Stimulated activated CD4-positive, alpha-beta T cell treated with anti-CD3 and anti-CD28 coated beads, Interleukin-2, amount 100 ng/mL, for 24 hours (primary cell): ENCODE measurements at regions not wholly inside any gene's neighbourhood (a gene's known extent, or its start where the extent isn't known, plus 50 kb on each side); places are given as distances from the start of the nearest gene placed in this dataset.

Experiments
- DNase-seq, 2 donors: peaks; one replicate each; pipeline ENCODE4 v3.0.0-alpha.2; 2020

DNA sequence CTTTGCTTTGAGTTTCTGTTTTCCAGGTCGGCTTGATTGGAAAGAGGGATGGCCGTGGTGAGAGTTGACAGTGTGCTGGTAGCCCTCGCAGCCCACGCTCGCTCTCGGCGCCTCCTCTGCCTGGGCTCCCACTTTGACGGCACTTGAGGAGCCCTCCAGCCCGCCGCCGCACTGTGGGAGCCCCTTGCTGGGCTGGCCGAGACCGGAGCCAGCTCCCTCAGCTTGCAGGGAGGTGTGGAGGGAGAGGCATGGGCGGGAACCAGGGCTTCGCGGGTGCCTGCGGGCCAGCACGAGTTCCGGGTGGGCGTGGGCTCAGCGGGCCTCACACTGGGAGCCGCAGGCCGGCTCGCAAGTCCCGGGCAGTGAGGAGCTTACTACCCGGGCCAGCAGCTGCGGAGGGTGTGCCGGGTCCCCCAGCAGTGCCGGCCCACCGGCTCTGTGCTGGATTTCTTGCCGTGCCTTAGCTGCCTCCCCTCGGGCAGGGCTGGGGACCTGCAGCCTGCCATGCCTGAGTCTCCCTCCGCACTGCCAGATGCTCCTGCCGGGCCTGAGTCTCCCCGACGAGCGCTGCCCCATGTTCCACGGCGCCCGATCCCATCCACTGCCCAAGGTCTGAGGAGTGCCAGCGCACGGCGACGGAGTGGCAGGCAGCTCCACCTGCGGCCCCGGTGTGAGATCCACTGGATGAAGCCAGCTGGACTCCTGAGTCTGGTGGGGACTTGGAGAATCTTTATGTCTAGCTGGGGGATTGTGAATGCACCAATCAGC is 166.4 kb upstream of the FAT1 start:
- no peak for DNase-seq

DNA sequence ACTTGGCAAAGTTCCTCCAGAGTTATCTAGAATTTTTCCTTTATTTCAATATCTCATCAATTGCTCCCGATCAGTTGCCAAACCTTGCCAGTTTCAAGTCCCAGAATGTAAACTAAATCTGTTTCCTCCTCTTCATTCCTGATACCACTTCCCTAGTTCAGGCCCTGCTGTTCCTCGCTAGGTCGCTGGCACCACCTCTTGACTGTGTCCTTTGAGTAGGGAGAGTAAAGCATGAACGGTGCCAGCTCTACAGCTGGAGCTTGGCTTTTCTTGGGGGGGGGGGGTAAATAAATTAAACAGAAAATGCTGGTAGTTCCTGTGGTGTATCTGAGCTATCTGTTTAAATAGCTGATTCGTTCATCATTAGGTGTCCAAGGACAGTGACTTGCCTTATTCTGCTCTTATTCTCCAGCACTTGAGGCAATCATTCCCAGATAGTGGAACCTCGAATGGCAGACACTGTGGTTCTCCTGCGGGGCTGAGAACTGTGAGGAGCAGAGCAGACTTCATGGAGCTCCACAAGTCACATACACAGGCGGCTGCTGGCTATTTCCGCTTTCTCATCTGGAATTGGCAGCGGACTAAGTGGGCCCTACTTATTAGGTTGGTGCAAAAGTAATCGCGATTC is 168.3 kb upstream of the FAT1 start:
- no peak for DNase-seq

DNA sequence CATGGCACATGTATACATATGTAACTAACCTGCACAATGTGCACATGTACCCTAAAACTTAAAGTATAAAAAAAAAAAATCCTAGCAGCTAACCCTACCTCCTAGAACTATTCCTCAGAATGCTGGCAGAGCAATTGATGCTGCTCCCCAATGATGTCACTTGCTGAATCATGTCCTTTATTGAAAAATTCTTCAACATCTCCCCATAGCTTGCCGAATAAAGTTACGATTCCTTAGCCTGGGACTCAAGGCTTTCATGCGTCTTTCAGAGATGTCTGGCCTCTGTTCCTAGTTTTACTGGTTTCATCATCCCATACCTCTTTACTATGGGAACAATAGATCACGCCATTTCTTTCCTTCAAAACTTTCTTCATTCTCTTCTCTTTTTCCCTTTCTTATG is 174.7 kb upstream of the FAT1 start:
- no peak for DNase-seq

DNA sequence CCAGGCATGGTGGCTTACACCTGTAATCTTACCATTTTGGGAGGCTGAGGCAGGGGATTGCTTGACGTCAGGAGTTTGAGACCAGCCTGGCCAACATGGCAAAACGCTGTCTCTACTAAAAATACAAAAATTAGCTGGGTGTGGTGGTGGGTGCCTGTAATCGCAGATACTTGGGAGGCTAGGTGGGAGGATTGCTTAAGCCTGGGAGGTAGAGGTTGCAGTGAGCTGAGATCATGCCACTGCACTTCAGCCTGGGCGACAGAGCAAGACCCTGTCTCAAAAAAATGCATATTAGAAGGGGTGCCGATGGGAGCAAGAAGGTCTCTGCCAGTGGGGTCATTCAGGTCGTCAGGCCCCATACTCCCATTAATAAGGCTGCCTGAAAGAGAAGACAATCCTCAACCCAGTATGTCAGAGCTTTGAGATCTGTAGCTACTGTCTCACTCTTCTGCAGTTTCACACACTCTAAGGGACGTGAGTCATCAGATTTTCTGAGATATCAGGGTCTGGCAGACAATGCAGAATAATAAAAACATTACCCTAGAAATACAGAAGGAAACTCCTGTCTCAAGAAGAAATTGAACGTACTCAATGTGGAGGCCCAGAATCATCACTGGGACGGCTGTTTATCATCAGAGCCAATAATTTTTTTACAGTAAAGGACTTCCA is 176.7 kb upstream of the FAT1 start:
- DNase-seq: no peak

DNA sequence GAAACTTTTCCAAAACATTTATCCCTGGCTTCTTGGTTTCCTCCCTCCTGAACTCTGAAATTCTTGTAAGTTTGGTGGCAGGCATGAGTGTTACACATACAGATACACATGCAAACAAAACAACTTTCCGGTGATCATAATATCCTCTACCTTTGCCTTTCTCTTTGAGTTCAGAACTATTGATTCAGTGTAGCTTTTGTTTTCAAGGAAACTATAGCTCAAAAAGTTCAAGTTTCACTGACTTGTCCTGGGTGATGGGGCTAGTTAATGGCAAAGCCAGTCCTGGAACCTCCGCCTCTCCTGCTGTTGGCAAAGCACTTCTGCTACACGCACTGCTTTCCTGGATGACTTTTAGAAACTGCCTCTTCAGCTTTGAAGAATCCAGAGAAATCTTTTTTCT is 177.3 kb upstream of the FAT1 start:
- DNase-seq: no peak

DNA sequence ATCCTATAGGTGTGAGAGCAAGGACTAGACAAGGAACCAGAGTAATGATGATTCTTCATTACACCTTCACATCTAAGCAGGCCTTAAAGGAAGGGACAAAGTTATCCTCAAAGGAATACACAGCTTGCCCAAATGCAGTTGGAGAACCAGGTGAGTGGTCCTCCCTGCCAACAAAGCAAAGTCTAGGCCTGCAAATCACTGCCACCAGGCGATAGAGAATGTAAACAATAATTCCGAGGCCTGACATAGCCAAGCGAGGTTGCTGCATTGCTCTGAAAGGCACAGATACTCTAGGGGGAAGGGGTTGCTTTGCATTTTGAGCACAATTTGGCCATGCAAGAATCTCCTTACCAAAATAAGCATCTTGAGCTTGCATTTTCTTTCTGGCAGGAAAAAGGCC is 178.2 kb upstream of the FAT1 start:
- no peak for DNase-seq

DNA sequence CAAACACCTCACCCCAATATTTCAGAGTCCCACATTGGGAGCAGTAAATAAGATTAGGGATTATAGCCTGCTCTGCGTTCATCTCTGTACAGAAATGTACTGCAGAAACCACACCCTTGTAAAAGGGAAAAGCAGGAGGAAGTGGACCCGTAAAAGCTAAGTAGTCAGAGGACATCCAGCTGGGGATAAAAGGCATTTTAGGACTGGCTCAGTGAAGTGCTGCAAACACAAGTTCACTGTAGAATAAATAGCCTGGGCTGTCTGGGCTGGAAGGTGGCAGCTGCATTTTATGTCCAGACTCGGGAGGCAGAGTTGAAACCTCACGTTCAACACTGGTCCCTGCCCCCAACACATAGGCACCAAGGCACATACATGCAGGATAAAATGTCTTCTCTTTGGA is 178.7 kb upstream of the FAT1 start:
- no peak for DNase-seq

DNA sequence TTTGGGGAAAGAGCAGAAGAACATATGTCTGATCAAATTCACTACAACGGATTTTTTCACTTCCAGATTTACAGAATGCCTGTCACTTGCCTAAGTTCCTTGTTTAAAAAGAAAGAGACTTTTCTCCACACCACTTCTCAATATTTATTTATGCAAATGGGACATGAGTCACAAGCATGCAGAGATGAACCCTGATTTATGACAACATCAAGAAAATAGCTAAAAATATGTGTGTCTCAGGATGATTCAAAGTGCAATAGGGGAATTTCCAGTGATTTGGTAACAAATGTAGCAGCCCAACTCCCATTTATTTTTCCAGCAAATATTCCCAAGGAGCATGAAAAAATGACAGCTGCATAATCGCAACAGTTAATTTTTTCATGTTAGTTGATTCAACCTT is 180.4 kb upstream of the FAT1 start:
- DNase-seq: no peak

DNA sequence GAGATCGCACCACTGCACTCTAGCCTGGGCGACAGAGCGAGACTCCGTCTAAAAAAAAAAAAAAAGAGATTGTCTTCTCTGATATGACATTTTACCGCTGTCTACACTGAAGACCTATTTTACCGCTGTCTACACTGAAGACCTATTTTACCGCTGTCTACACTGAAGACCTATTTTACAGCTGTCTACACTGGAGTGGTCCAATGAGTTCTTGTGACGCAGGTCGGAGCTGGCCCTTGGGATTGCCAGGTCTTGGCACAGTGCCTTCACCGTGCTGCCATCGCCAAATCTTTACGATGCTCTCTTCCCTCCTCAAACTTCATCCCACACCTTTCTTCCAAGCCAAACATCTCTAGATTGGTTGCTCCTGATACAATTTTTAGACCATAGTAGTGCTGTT is 183.1 kb upstream of the FAT1 start:
- DNase-seq: no peak

DNA sequence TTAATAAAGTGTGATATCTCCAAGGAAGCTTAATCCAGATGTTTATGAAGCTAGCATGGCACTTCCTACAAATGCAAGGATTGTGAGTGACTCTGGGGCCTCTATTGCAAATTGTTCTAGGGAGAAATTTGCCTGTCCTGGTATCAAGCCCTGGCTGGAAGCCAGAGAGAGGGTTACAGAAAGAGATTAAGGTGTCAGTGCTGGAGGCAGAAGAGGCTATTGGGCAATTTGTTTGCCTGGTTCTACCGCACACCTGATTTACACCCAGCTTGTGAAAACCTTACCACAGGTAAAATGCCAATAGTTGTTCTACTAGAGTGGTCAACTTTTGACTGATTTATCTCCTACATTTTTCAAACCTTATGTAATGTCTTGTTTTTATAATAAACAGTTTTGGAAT is 186.7 kb upstream of the FAT1 start:
- no peak for DNase-seq

DNA sequence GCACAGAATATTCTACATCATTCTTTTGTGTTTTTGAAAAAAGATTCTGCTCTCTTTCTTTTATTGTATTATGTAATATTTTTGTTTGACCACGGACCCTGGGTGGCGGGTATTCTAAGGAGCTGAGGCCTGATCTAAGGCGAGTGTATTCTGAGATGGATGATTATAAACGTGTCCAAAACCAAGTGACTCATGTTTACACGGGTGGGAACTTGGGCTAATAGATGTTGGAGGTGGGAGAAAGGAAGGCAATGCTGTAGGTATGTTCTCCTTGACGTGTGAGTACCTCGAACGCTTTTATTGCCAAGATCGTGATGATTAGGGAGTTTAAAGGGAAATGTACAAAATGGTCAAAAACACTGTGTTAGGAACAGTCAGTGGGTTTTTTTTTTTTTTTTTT is 188.9 kb upstream of the FAT1 start:
- DNase-seq: no peak

DNA sequence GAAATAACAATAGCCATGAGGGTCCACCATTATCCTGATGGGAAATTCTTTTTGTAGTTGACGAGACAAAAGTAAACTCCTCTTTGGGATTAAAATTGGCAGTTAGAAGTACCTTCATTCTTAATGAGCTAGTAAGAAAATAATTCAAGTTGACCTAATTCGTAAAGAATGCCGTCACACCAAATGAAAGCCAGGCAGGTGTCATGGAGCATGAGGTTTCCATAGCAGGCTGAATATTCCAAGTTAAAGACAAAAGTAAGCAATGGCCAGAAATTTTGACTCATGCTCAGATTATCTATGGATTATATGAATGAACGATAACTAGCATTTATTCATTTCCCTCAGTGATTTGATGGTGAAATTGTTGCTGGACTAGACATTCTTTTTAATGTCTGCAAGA is 192.2 kb upstream of the FAT1 start:
- DNase-seq: no peak

DNA sequence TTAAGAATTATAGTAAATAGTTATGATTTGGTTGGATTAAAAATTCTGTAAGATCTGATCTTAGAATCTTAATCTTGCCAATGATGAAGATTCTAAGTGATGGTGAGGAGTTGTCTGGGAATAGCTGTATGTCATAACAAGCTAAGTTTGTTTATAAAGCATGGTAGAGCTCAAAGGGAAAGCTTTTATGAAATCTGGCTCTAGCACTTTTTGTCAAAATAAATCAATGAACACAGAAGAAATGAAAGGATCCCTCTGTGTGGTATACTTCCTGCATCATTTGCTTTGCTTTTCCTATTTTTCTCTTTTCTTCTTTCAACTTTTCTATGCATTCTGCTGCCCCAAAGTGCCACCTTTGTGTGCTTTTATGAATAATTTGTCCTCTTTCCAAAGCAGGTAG is 193.5 kb upstream of the FAT1 start:
- no peak for DNase-seq

DNA sequence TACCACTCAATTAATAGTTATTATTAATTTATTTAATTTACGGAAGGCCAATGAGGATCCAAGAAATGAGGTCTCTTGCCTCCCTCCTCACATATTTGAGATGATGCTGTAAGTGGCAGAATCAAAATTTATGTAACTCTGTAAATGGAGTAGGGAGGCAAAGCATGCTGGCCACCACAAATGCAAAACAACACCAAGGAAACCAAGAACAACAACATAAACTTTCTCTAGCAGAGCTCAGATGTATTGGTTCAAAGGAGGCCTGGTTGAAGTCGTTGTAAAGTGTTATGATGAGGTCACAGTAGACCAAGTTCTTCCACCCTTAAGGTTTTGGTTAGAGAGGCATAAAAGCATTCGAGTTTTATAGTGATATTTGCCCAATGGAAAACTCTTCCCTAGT is 194.8 kb upstream of the FAT1 start:
- DNase-seq: no peak

DNA sequence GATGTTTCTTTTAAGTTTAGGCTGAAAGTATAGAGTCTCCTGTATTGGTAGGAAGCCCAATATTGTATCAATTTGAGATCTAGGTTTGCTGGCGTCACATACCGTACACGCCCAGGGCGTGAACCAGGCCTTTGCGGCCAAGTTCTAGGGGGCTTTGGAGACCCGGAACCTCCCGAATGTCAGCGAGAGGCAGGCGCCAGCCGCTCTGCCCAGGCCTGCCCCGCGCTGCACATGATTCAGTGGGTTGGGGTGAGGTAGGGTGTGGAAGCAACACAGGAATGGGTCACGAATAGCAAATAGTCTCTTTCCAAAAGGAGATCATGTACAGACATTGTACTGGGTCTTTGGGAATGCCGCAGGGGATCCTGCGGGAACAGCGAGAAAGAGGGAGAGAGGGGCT is 195.7 kb upstream of the FAT1 start:
- DNase-seq: no peak

DNA sequence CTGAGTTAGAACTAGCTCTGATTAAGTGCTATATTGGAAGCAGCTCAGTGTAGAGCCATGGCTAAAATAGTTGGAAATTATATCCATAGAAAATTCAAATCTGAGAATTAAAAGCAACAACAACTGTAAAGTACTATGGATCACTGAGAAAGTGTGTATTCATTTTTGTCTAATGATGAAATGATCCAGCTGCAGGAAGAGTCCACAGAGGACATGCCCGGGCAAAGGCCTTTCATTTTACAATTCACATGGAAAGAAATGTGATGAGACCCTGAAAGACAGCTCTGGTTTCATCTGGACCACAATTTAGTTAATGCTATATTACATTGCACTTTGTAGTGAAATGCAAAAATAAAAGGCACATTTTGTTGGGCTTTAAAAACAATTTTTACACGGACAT is 196.8 kb upstream of the FAT1 start:
- no peak for DNase-seq

DNA sequence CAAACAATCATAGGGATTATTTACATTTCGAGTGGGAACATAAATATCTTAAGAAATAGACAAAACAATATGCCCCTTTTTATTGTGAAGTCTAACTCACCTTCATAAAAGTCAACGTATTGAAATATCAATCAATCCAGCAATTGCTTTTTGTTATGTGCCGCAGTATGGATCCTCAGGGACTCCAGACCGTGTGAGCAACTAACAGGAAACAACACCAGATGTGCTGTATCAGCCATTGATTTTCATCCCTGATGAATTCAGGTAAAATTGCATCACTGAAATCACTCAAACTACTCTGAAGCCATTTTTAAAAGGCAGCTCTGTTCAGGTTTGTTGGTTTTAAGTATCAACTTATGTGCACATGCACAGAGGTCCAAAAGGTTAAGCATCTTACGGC is 197.3 kb upstream of the FAT1 start:
- no peak for DNase-seq

DNA sequence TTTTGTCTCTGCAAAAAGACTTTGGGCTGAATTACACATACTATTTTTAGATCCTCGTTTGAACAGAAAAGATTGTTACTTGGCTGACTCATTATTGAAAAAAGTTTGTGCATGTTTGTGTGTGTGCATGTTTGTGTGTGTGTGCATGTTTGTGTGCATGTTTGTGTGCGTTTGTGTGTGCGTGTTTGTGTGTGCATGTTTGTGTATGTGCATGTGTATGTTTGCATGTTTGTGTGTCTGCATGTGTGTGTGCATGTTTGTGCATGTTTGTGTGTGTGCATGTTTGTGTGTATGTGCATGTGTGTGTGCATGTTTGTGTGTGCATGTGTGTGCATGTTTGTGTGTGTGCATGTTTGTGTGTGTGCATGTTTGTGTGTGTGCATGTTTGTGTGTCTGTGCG is 201.1 kb upstream of the FAT1 start:
- no peak for DNase-seq

DNA sequence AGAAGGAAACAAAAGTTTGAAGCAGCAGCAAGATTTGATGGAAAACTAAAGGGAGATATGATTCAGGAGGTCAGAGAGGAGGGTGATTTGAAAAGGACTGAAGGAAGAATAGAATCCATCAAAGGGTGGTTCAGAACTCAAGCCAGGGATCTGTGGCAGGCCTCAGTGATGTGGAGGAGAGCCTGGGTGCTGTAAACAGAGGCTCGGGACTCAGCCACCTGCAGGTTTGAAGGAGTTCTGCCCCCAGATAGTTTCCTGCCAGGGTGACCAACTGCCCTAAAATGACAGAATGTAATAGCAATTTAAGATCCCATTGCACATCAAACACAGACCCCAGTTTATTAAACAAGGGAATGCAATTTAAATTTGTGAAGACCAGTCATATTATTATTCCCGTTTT is 204.0 kb upstream of the FAT1 start:
- no peak for DNase-seq

DNA sequence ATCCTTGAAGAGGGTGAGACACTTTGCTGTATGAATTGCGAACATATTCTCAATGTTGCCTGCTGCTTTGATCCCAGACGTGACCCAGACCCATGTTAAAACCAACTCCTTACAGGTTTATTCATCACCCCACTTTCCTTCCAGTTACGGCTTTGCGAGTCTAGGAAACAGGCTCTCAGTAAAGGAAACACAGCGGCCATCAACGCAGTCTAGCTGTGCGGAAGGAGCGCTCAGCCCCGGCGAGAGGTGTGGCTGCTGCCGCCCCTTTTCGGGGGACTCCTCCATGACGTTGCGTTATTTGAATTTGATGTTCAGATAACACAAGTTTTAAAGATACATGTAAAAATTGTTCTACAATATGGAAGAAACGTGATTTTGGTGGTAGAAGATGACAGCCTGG is 206.4 kb upstream of the FAT1 start:
- no peak for DNase-seq

DNA sequence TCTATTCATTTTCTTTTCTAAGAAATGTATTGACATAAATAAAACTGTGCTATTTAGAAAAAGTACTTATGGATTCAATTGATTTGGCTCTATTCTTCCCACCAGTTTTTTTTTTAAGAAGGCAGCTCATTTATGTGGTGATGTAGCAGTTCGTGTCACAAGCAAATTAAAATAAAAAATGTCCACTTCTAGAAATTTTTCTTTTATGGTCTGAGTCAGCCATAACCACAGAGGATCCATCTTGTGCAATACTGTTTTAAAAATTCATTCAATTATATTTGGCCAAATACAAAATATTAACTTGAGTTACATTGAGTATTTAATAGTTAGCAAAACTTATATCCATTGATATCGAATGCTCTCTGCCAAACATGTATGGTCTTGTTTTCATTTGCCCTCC is 207.9 kb upstream of the FAT1 start:
- DNase-seq: no peak

DNA sequence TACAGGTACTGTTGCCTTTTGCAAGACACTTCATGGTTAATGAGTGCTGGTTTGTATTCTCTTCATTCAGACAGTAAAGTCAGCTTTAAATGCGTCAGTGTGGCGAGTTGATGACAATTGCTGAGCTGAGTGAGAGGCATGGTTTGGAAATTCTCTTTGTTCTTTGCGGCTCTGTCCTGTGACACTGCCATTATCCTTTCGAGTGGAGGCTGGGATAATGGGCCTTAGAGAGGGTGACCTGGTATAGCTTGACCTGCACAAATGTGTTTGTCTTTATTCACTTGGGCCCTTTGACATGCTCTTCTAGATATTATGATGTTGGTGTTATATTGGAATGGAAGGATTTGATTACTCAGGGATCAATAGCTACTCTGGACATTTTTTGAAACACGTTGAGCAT is 208.5 kb upstream of the FAT1 start:
- DNase-seq: no peak

DNA sequence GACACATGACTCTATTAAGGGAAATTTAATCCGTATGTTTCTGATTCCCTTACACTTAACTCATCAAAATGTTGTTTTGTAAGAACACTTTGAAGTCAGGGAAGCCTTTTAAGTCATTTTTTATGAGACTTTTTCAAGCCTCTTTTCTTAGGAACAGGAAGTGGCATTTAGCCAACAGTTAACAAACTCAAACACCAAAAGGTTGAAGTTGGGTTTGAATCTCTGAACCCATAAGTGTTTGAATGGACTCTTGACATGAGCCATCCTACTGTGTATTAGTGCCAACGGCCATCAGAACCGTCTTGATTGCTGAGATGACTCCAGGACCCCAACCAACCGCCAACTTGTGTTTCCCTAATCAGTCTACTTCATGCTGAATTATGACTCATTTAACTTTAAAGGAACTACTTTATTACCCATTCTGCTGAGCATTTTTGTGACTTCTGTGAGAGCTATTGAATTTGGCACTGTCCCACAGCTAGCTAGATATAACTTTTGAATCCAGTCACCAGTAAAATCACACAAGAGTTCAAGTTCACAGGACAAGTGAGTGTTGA is 209.1 kb upstream of the FAT1 start:
- no peak for DNase-seq

DNA sequence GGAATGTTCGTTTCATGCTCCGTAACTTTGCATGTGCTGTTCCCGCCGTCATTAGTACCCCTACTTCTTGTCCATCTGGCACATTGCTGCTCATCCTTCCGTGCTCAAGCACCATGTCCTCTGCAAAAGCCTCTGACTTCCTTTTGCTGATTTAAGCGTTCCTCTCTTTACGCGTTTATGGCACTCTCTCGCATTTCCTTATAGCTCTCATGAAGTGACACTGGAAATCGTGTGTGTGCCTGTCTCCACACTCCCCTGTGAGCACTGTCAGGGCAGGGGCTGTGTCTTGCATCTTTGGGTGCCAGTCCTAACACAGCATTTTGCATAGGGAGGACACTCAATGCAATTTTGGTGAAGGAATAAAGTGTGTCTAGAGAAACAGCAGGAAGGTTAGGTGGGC is 210.6 kb upstream of the FAT1 start:
- DNase-seq: no peak
